ENCODE measurements at regions not wholly inside any gene's neighbourhood (a gene's known extent, or its start where the extent isn't known, plus 50 kb on each side); places are given as distances from the start of the nearest gene placed in this dataset.

- H3K4me3 ChIP-seq (replicated peaks in 1 of 3; ENCODE audit: insufficient read depth in 1 of 3, low read depth in 2 of 3, low read length in 3 of 3) = no peak overlapping the region
- no peak overlapping the region for H2AFZ ChIP-seq (ENCODE audit: low read length)
- H3K9me3 ChIP-seq (ENCODE audit: low read length) = peaks cover 89% of the 10 kb centered on the region
- H3K27ac ChIP-seq (ENCODE audit: extremely low read length, insufficient read depth, low read length) = no peak overlapping the region
- no CpG with 5 or more reads among the region's 1 CpG for WGBS (ENCODE audit: low lambda C conversion rate)
- no peak overlapping the region for H3K9ac ChIP-seq (ENCODE audit: insufficient read depth, low read depth, low read length)
- no peaks in the 10 kb centered on the region for H4K20me1 ChIP-seq (ENCODE audit: insufficient read depth, low read length)
- no peaks in the 10 kb centered on the region for H3K4me1 ChIP-seq (ENCODE audit: insufficient read depth, low read length)
- in situ Hi-C loops (cut with HindIII; ENCODE audit: extremely low pct_ligation_motif_present, low pct_unique_long_range_greater_than_20kb) = no loop called here
- no peaks in the 10 kb centered on the region for H3K27me3 ChIP-seq (ENCODE audit: control insufficient read depth in 1 of 2, insufficient read depth in 2 of 2, low read length in 2 of 2)
- intact Hi-C loops (cut with micrococcal nuclease; ENCODE audit: unreplicated experiment) = no loop called here
- ChIA-PET POLR2A (no interaction called here), CTCF (ENCODE audit: low intra/inter-chr PET ratio, low total read pairs) (no interaction called here)
- no peak overlapping the region for H3K4me2 ChIP-seq (ENCODE audit: low read depth, low read length)
- no TSS peak for BruUV-seq (replicated peaks)
- DNase-seq (ENCODE audit: low spot score) = no peak
- no peaks in the 10 kb centered on the region for H3K79me2 ChIP-seq (ENCODE audit: insufficient read depth, low read length)
- no peaks in the 10 kb centered on the region for H3K36me3 ChIP-seq (replicated peaks in 1 of 2; ENCODE audit: control insufficient read depth in 1 of 2, insufficient read depth in 2 of 2, low read length in 2 of 2)
- FAIRE-seq = no peak
- no peak for ATAC-seq
- TF ChIP-seq ZNF362 (CRISPR knock-in tag; IDR thresholded peaks at IDR 0.05; ENCODE audit: borderline replicate concordance) (no peak), THAP7 (CRISPR knock-in tag; IDR thresholded peaks at IDR 0.05) (no peak), ZNF451 (CRISPR knock-in tag; IDR thresholded peaks at IDR 0.05) (no peak), SNAPC4 (CRISPR knock-in tag; IDR thresholded peaks at IDR 0.05) (no peak), E2F5 (CRISPR knock-in tag; conservative IDR thresholded peaks at IDR 0.05) (no peak), ELF3 (CRISPR knock-in tag; IDR thresholded peaks at IDR 0.05) (no peak), ZNF547 (CRISPR knock-in tag; IDR thresholded peaks at IDR 0.05) (no peak)
Observed at GRCh38 chr14:62497708-62498107, 547.5 kb downstream of the KCNH5 start.

Measured in HepG2 (cell line).